Heart left ventricle (tissue), 16 donors: ENCODE measurements at regions not wholly inside any gene's neighbourhood (a gene's known extent, or its start where the extent isn't known, plus 50 kb on each side); places are given as distances from the start of the nearest gene placed in this dataset.

Experiments used
- ATAC-seq, 4 donors: fragments of 200-7000 bp; cut with Tn5 transposase; one replicate each; pipeline ENCODE4 v1.9.1; 2020 to 2022; ENCODE audit warnings: moderate library complexity in 4 of 4, mild to moderate bottlenecking in 3 of 4, moderate number of reproducible peaks in 1 of 4
- DNase-seq, 5 donors: peaks; one replicate each; pipeline ENCODE4 v3.0.0-alpha.2; 2020
- H3K27ac ChIP-seq, 12 donors: fragments of 200-600 bp; sonication (generic) in 4 of 12; one replicate each; pipeline versions ENCODE4 v1.5.0 to v1.8.0; 2016 to 2022; ENCODE audit warnings: mild to moderate bottlenecking in 2 of 12
- H3K27me3 ChIP-seq, 9 donors: fragments of 200-600 bp; sonication (generic) in 2 of 9; one replicate each; pipeline versions ENCODE4 v1.5.1 to v1.8.0; 2016 to 2022; ENCODE audit warnings: mild to moderate bottlenecking in 3 of 9
- H3K36me3 ChIP-seq, 9 donors: fragments of 200-600 bp; sonication (generic) in 2 of 9; one replicate each; pipeline versions ENCODE4 v1.5.0 to v1.8.0; 2018 to 2022; ENCODE audit warnings: mild to moderate bottlenecking in 2 of 9
- H3K4me1 ChIP-seq, 12 donors: fragments of 200-600 bp; sonication (generic) in 4 of 12; one replicate each; pipeline versions ENCODE4 v1.5.0 to v1.8.0; 2016 to 2022; ENCODE audit warnings: mild to moderate bottlenecking in 3 of 12
- H3K4me3 ChIP-seq, 12 donors: fragments of 200-600 bp; sonication (generic) in 4 of 12; one replicate each; pipeline versions ENCODE4 v1.5.0 to v1.8.0; 2017 to 2022; ENCODE audit warnings: mild to moderate bottlenecking in 9 of 12, moderate library complexity in 4 of 12
- H3K9me3 ChIP-seq, 12 donors: fragments of 200-600 bp; sonication (generic) in 4 of 12; one replicate each; pipeline versions ENCODE4 v1.5.0 to v1.8.0; 2016 to 2022; ENCODE audit warnings: mild to moderate bottlenecking in 1 of 12
- CTCF ChIP-seq, 12 donors: fragments of 200-600 bp; sonication (generic) in 4 of 12; IDR thresholded peaks; one replicate each; pipeline versions ENCODE4 v1.5.0 to v1.8.0; 2018 to 2022; ENCODE audit warnings: antibody characterized with exemption in 12 of 12, mild to moderate bottlenecking in 5 of 12
- POLR2A ChIP-seq, 2 donors: fragments of 450-650 bp; IDR thresholded peaks; one replicate each; pipeline ENCODE4 v1.6.1; 2017; ENCODE audit warnings: antibody characterized with exemption in 2 of 2, mild to moderate bottlenecking in 2 of 2, moderate library complexity in 2 of 2
- WGBS, 4 donors: extraction: QIAGEN DNeasy Blood & Tissue Kit in 2 of 4; methylation state at CpG; one replicate each; pipeline versions ENCODE4 v1.1.5 to v1.1.7; 2013 to 2018; 5-methylcytosine and 5-hydroxymethylcytosine counted together
- intact Hi-C, 10 donors: fragments of 100-400 bp; cut with DNase I; formaldehyde crosslinking; loops; one replicate each; pipeline versions ENCODE4 v1.11.1 to v1.14.2; 2022
- donor health status: ischemic (EF 13 %, LVEDD 7.1; RV severe dilation, severe dysfunction).
- donor health status: healthy with polysubstance abuse.
- donor health status: DM: no; HTN: yes; CAD: no.
- donor health status: DM: no; HTN: no; CAD: no.
- donor health status: ischemic (EF 25% LVEDD 6.9; RV normal size, moderate dysfunction).
- donor health status: ischemic (EF 25% LVEDD 5.7; RV mildly dilated, moderate dysfunction).
- donor health status: healthy.
- donor health status: DM: yes; HTN: yes; CAD: no.
- donor health status: ischemic (EF 35%, LVEDD 5.7; RV mildly dilated, moderate dysfunction).
- donor health status: nonischemic (EF 11% LVEDD 7.7; RV severe dilation, severe dysfunction).
- donor health status: DM: yes; HTN: yes; CAD: no.
- donor health status: PGD.
- donor health status: ischemic (EF 29% LVEDD 5.4; RV normal size, mild dysfunction).
- donor health status: nonischemic (EF 23%, LVEDD 6.1; RV moderate dilation, normal function).

DNA sequence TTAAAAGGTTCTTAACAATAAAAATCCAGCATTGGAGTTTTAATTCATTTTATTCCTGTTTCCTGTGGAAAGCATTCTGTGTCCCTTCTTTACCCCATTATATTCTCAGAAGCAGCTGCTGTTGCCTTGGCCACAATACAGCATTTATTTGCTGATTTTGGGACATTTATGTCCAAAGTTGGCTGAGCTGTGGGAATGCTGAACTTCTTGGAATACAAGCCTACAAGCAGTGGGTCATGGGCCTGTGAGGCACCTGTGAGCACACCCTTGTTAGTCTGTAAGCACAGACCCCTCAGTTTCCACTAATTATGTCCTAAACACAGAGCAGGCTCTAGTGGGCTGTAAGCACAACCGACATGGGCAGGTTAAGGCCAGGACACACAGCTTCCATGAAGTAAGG lies 122.2 kb upstream of the IGF1 start:
- Histone ChIP-seq H3K27me3 (no peaks in the 10 kb centered on the region), H3K4me1 (peaks cover 0 to 6% (median 0%) of the 10 kb centered on the region in 12 donors), H3K36me3 (no peaks in the 10 kb centered on the region), H3K4me3 (no peak overlapping the region), H3K27ac (no peak overlapping the region), H3K9me3 (peaks cover 0 to 11% (median 0%) of the 10 kb centered on the region in 12 donors)
- intact Hi-C loops, result no loop called here
- TF ChIP-seq CTCF (IDR thresholded peaks at IDR 0.05), result no peak
- no peak for TF ChIP-seq POLR2A (IDR thresholded peaks at IDR 0.05)
- 55 to 75% (median 57%) methylated on average over 1 of the region's 1 CpG for WGBS, 4 donors
- DNase-seq (peak in 1 of 5 donors; percentile 18), ATAC-seq (peak in 1 of 4 donors; percentile 34)

DNA sequence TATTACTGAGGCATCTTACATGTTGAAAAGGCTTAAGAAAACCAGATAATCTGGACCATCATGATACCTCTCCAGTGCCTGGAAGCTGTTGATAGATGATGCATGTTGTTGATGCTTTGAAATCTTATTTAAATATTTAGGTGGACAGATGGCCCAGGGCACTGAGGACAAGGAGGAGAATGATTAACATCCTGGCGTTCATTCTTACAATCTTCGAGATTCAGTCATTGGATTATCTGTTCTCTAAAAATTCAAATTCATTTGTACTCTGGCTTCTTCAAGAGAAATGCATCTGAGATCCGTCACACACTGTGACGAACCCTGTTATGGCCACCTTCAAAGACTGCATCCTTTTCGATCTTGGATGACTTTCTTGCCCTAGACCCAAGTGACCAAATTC lies 121.3 kb upstream of the IGF1 start:
- 72 to 78% (median 75%) methylated on average over 5 of the region's 5 CpGs for WGBS, 4 donors
- DNase-seq, result no peak
- Histone ChIP-seq H3K36me3 (no peaks in the 10 kb centered on the region), H3K9me3 (peaks cover 0 to 8% (median 0%) of the 10 kb centered on the region in 12 donors), H3K27ac (no peak overlapping the region), H3K27me3 (no peaks in the 10 kb centered on the region), H3K4me1 (peaks cover 0 to 6% (median 0%) of the 10 kb centered on the region in 12 donors), H3K4me3 (no peak overlapping the region)
- ATAC-seq, result no peak
- intact Hi-C loops, result no loop called here
- TF ChIP-seq POLR2A (IDR thresholded peaks at IDR 0.05) (no peak), CTCF (IDR thresholded peaks at IDR 0.05) (no peak)

GRCh38 chr12:102596687-102597086 lies 116.3 kb upstream of the IGF1 start:
- 33 to 70% (median 64%) methylated on average over 1 to 2 of the region's 2 CpGs for WGBS, 4 donors
- no peak for DNase-seq
- ATAC-seq, result no peak

GRCh38 chr12:102596031-102596430 lies 115.7 kb upstream of the IGF1 start:
- no peak for TF ChIP-seq POLR2A (IDR thresholded peaks at IDR 0.05)
- TF ChIP-seq CTCF (IDR thresholded peaks at IDR 0.05), result no peak
- no peaks in the 10 kb centered on the region for H3K4me1 ChIP-seq
- no peak overlapping the region for H3K4me3 ChIP-seq
- H3K36me3 ChIP-seq, result no peaks in the 10 kb centered on the region
- 79 to 82% (median 81%) methylated on average over 8 of the region's 8 CpGs for WGBS, 4 donors
- H3K27me3 ChIP-seq, result no peaks in the 10 kb centered on the region
- H3K9me3 ChIP-seq, result peaks cover 0 to under 1% (median 0%) of the 10 kb centered on the region in 12 donors
- intact Hi-C loops, result no loop called here
- DNase-seq, result no peak
- H3K27ac ChIP-seq, result no peak overlapping the region
- no peak for ATAC-seq

More at GRCh38 chr12:102596687-102597086, 116.3 kb upstream of the IGF1 start:
- Histone ChIP-seq H3K27ac (no peak overlapping the region), H3K4me3 (no peak overlapping the region), H3K9me3 (no peaks in the 10 kb centered on the region), H3K4me1 (no peaks in the 10 kb centered on the region), H3K27me3 (no peaks in the 10 kb centered on the region), H3K36me3 (no peaks in the 10 kb centered on the region)
- TF ChIP-seq CTCF (IDR thresholded peaks at IDR 0.05), result no peak
- TF ChIP-seq POLR2A (IDR thresholded peaks at IDR 0.05), result no peak
- intact Hi-C loops, result no loop called here
